WTC11 (cell line): ENCODE measurements at regions not wholly inside any gene's neighbourhood (a gene's known extent, or its start where the extent isn't known, plus 50 kb on each side); places are given as distances from the start of the nearest gene placed in this dataset.

Experiments
- ATAC-seq: fragments of 200-7000 bp; cut with Tn5 transposase; 2 replicates; pipeline ENCODE4 v1.10.0; 2021; ENCODE audit warnings: mild to moderate bottlenecking, moderate library complexity
- CTCF ChIA-PET: fragments of 300-600 bp; sonication (Branson Sonifier 250); formaldehyde crosslinking; loops from one replicate; lab custom pipeline; 2021; ENCODE audit warnings: antibody characterized with exemption; lab: Charles Lee
- POLR2A ChIA-PET: fragments of 350-600 bp; sonication (Branson Sonifier 250); formaldehyde crosslinking; loops from one replicate; lab custom pipeline; 2021; ENCODE audit warnings: antibody characterized with exemption; lab: Charles Lee
- DNase-seq: peaks from one replicate; pipeline ENCODE4 v3.0.0; 2021; ENCODE audit warnings: low spot score
- H3K27ac Mint-ChIP-seq: 2 replicates; pipeline ENCODE4 v1.8.0; 2021; ENCODE audit warnings: mixed read lengths
- H3K27me3 Mint-ChIP-seq: 2 replicates; pipeline ENCODE4 v1.8.0; 2021; ENCODE audit warnings: low read depth, mild to moderate bottlenecking, moderate library complexity, mixed read lengths
- H3K36me3 Mint-ChIP-seq: 2 replicates; pipeline ENCODE4 v1.8.0; 2021; ENCODE audit warnings: mixed read lengths
- H3K4me1 Mint-ChIP-seq: 2 replicates; pipeline ENCODE4 v1.8.0; 2022; ENCODE audit warnings: mixed read lengths
- H3K4me3 Mint-ChIP-seq: 2 replicates; pipeline ENCODE4 v1.8.0; 2021; ENCODE audit warnings: mild to moderate bottlenecking, moderate library complexity, mixed read lengths
- H3K9me3 Mint-ChIP-seq: 2 replicates; pipeline ENCODE4 v1.8.0; 2021; ENCODE audit warnings: mixed read lengths
- ATF1 ChIP-seq: sonication (generic); formaldehyde crosslinking; IDR thresholded peaks from 2 replicates; pipeline ENCODE4 v1.8.1; 2023; ENCODE audit warnings: mild to moderate bottlenecking, moderate library complexity, missing genetic modification reagents
- ELF4 ChIP-seq: sonication (generic); formaldehyde crosslinking; IDR thresholded peaks from 2 replicates; pipeline ENCODE4 v1.8.1; 2022; ENCODE audit warnings: low read depth, mild to moderate bottlenecking, moderate library complexity, missing genetic modification reagents
- FOXK1 ChIP-seq: sonication (generic); formaldehyde crosslinking; IDR thresholded peaks from 2 replicates; pipeline ENCODE4 v1.8.0; 2022; ENCODE audit warnings: mild to moderate bottlenecking, moderate library complexity, missing genetic modification reagents
- FOXP1 ChIP-seq: sonication (generic); formaldehyde crosslinking; IDR thresholded peaks from 2 replicates; pipeline ENCODE4 v1.8.0; 2022; ENCODE audit warnings: missing genetic modification reagents, mild to moderate bottlenecking, moderate library complexity, borderline replicate concordance
- GTF2I ChIP-seq: fragments of 250-450 bp; sonication (Bioruptor Pico); conservative IDR thresholded peaks from 2 replicates; pipeline ENCODE4 v1.4.0; 2021; ENCODE audit warnings: mild to moderate bottlenecking
- HMGA2 ChIP-seq: fragments of 250-450 bp; sonication (Bioruptor Pico); IDR thresholded peaks from 2 replicates; pipeline ENCODE4 v1.4.0; 2021; ENCODE audit warnings: mild to moderate bottlenecking, moderate library complexity
- KAT7 ChIP-seq: sonication (generic); formaldehyde crosslinking; IDR thresholded peaks from 2 replicates; pipeline ENCODE4 v1.8.1; 2023; ENCODE audit warnings: missing genetic modification reagents, mild to moderate bottlenecking, borderline replicate concordance
- MYBL2 ChIP-seq: sonication (generic); formaldehyde crosslinking; IDR thresholded peaks from 2 replicates; pipeline ENCODE4 v1.8.1; 2023; ENCODE audit warnings: mild to moderate bottlenecking, moderate library complexity, missing genetic modification reagents
- ZNF396 ChIP-seq: fragments of 250-450 bp; sonication (Bioruptor Pico); IDR thresholded peaks from 2 replicates; pipeline ENCODE4 v1.8.0; 2021; ENCODE audit warnings: mild to moderate bottlenecking, moderate library complexity, borderline replicate concordance
- TF ChIP-seq, protein P1 (sequence below): sonication (generic); formaldehyde crosslinking; IDR thresholded peaks from 2 replicates; pipeline ENCODE4 v1.8.1; 2022; ENCODE audit warnings: low read depth, mild to moderate bottlenecking, moderate library complexity, missing genetic modification reagents, borderline replicate concordance
- TF ChIP-seq, protein P2 (sequence below): fragments of 250-450 bp; sonication (Bioruptor Pico); IDR thresholded peaks from 2 replicates; pipeline ENCODE4 v2.1.2; 2022; ENCODE audit warnings: mild to moderate bottlenecking, moderate library complexity
- TF ChIP-seq, protein P3 (sequence below): sonication (generic); formaldehyde crosslinking; conservative IDR thresholded peaks from 2 replicates; pipeline ENCODE4 v1.8.1; 2022; ENCODE audit warnings: mild to moderate bottlenecking, missing genetic modification reagents
- TF ChIP-seq, protein P4 (sequence below): sonication (generic); formaldehyde crosslinking; IDR thresholded peaks from 2 replicates; pipeline ENCODE4 v1.8.1; 2023; ENCODE audit warnings: mild to moderate bottlenecking, missing genetic modification reagents, moderate library complexity
- TF ChIP-seq, protein P5 (sequence below): sonication (generic); formaldehyde crosslinking; IDR thresholded peaks from 2 replicates; pipeline ENCODE4 v1.8.1; 2023; ENCODE audit warnings: mild to moderate bottlenecking, missing genetic modification reagents
- TF ChIP-seq, protein P6 (sequence below): fragments of 200-600 bp; IDR thresholded peaks from 2 replicates; pipeline ENCODE4 v1.8.0; 2022; ENCODE audit warnings: antibody characterized with exemption
- TF ChIP-seq, protein P7 (sequence below): sonication (generic); formaldehyde crosslinking; IDR thresholded peaks from 2 replicates; pipeline ENCODE4 v1.8.1; 2022; ENCODE audit warnings: low read depth, missing genetic modification reagents, borderline replicate concordance
- TF ChIP-seq, protein P8 (sequence below): sonication (generic); formaldehyde crosslinking; IDR thresholded peaks from 2 replicates; pipeline ENCODE4 v1.8.1; 2023; ENCODE audit warnings: mild to moderate bottlenecking, missing genetic modification reagents, moderate library complexity

DNA sequence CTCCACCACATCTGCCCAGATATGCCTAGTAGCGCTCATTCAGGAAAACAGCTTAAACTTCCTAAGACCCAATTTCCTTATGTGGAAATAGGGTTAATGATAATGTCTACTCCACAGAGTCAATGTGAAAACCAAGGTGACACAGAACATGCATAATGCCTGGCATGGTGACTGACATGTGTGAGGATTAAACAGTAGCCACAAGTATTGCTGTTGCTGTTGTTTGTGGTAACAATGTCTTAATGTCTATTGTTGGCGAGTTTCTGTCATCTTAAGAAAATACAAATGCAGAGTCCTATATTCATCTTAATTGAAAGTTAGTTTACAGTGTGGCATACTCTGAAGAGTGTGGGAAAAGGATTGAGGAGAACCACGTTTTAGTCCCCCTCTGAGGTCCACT lies 75.6 kb upstream of the NGF start:
- no peak for ATAC-seq
- CTCF ChIA-PET = interaction anchor here (1.7 kb wide), 1 partner anchor 138 kb away, joined by 5 read pairs; no protein-coding TSS in a partner anchor
- peaks cover 6% of the 10 kb centered on the region; the same call in 1 of the 2 replicates for H3K36me3 Mint-ChIP-seq

More for the DNA sequence above, 75.6 kb upstream of the NGF start:
- Mint-ChIP-seq H3K27ac (no peak overlapping the region), H3K4me1 (peaks cover 10% of the 10 kb centered on the region), H3K27me3 (no peaks in the 10 kb centered on the region), H3K9me3 (peaks cover 16% of the 10 kb centered on the region), H3K4me3 (no peak overlapping the region)
- DNase-seq = no peak
- TF ChIP-seq, protein P1, sequence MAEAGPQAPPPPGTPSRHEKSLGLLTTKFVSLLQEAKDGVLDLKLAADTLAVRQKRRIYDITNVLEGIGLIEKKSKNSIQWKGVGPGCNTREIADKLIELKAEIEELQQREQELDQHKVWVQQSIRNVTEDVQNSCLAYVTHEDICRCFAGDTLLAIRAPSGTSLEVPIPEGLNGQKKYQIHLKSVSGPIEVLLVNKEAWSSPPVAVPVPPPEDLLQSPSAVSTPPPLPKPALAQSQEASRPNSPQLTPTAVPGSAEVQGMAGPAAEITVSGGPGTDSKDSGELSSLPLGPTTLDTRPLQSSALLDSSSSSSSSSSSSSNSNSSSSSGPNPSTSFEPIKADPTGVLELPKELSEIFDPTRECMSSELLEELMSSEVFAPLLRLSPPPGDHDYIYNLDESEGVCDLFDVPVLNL (CRISPR knock-in tag) = no peak
- TF ChIP-seq HMGA2 (CRISPR knock-in tag) (no peak), ZNF396 (CRISPR knock-in tag) (no peak), MYBL2 (CRISPR knock-in tag) (no peak), ATF1 (CRISPR knock-in tag) (no peak), FOXP1 (no peak), ELF4 (CRISPR knock-in tag) (no peak), KAT7 (CRISPR knock-in tag) (no peak), GTF2I (CRISPR knock-in tag) (no peak), FOXK1 (CRISPR knock-in tag) (no peak)
- TF ChIP-seq, protein P2, sequence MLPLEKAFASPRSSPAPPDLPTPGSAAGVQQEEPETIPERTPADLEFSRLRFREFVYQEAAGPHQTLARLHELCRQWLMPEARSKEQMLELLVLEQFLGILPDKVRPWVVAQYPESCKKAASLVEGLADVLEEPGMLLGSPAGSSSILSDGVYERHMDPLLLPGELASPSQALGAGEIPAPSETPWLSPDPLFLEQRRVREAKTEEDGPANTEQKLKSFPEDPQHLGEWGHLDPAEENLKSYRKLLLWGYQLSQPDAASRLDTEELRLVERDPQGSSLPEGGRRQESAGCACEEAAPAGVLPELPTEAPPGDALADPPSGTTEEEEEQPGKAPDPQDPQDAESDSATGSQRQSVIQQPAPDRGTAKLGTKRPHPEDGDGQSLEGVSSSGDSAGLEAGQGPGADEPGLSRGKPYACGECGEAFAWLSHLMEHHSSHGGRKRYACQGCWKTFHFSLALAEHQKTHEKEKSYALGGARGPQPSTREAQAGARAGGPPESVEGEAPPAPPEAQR (CRISPR knock-in tag) = no peak
- TF ChIP-seq, protein P3, sequence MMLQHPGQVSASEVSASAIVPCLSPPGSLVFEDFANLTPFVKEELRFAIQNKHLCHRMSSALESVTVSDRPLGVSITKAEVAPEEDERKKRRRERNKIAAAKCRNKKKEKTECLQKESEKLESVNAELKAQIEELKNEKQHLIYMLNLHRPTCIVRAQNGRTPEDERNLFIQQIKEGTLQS (CRISPR knock-in tag) = no peak
- TF ChIP-seq, protein P4, sequence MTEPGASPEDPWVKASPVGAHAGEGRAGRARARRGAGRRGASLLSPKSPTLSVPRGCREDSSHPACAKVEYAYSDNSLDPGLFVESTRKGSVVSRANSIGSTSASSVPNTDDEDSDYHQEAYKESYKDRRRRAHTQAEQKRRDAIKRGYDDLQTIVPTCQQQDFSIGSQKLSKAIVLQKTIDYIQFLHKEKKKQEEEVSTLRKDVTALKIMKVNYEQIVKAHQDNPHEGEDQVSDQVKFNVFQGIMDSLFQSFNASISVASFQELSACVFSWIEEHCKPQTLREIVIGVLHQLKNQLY (CRISPR knock-in tag) = no peak
- TF ChIP-seq, protein P5, sequence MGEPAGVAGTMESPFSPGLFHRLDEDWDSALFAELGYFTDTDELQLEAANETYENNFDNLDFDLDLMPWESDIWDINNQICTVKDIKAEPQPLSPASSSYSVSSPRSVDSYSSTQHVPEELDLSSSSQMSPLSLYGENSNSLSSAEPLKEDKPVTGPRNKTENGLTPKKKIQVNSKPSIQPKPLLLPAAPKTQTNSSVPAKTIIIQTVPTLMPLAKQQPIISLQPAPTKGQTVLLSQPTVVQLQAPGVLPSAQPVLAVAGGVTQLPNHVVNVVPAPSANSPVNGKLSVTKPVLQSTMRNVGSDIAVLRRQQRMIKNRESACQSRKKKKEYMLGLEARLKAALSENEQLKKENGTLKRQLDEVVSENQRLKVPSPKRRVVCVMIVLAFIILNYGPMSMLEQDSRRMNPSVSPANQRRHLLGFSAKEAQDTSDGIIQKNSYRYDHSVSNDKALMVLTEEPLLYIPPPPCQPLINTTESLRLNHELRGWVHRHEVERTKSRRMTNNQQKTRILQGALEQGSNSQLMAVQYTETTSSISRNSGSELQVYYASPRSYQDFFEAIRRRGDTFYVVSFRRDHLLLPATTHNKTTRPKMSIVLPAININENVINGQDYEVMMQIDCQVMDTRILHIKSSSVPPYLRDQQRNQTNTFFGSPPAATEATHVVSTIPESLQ (CRISPR knock-in tag) = no peak
- TF ChIP-seq, protein P6, sequence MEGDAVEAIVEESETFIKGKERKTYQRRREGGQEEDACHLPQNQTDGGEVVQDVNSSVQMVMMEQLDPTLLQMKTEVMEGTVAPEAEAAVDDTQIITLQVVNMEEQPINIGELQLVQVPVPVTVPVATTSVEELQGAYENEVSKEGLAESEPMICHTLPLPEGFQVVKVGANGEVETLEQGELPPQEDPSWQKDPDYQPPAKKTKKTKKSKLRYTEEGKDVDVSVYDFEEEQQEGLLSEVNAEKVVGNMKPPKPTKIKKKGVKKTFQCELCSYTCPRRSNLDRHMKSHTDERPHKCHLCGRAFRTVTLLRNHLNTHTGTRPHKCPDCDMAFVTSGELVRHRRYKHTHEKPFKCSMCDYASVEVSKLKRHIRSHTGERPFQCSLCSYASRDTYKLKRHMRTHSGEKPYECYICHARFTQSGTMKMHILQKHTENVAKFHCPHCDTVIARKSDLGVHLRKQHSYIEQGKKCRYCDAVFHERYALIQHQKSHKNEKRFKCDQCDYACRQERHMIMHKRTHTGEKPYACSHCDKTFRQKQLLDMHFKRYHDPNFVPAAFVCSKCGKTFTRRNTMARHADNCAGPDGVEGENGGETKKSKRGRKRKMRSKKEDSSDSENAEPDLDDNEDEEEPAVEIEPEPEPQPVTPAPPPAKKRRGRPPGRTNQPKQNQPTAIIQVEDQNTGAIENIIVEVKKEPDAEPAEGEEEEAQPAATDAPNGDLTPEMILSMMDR = no peak
- TF ChIP-seq, protein P7, sequence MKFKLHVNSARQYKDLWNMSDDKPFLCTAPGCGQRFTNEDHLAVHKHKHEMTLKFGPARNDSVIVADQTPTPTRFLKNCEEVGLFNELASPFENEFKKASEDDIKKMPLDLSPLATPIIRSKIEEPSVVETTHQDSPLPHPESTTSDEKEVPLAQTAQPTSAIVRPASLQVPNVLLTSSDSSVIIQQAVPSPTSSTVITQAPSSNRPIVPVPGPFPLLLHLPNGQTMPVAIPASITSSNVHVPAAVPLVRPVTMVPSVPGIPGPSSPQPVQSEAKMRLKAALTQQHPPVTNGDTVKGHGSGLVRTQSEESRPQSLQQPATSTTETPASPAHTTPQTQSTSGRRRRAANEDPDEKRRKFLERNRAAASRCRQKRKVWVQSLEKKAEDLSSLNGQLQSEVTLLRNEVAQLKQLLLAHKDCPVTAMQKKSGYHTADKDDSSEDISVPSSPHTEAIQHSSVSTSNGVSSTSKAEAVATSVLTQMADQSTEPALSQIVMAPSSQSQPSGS (CRISPR knock-in tag) = no peak
- TF ChIP-seq, protein P8, sequence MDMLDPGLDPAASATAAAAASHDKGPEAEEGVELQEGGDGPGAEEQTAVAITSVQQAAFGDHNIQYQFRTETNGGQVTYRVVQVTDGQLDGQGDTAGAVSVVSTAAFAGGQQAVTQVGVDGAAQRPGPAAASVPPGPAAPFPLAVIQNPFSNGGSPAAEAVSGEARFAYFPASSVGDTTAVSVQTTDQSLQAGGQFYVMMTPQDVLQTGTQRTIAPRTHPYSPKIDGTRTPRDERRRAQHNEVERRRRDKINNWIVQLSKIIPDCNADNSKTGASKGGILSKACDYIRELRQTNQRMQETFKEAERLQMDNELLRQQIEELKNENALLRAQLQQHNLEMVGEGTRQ (CRISPR knock-in tag) = no peak
- POLR2A ChIA-PET = no interaction called here
